Hepatocyte (in vitro differentiated cells): ENCODE measurements at regions not wholly inside any gene's neighbourhood (a gene's known extent, or its start where the extent isn't known, plus 50 kb on each side); places are given as distances from the start of the nearest gene placed in this dataset.
"Not testable (repeated sequence)": the region's sequence is repeated elsewhere in the genome, so short reads cannot be mapped to it uniquely, and the experiment has no call there.

ENCODE experiments used
- DNase-seq: peaks from one replicate; pipeline ENCODE4 v3.0.0-alpha.2; 2016; ENCODE audit warnings: low spot score
- H2AFZ ChIP-seq: fragments of 200-600 bp; sonication (generic); 2 replicates; pipeline ENCODE4 v1.6.0; 2016; ENCODE audit warnings: antibody characterized with exemption, mild to moderate bottlenecking
- H3K27ac ChIP-seq: fragments of 200-600 bp; sonication (generic); 2 replicates; pipeline ENCODE4 v1.5.1; 2016; ENCODE audit warnings: mild to moderate bottlenecking
- H3K27me3 ChIP-seq: fragments of 200-600 bp; sonication (generic); 2 replicates; pipeline ENCODE4 v1.6.1; 2016
- H3K36me3 ChIP-seq: fragments of 200-600 bp; sonication (generic); replicated peaks from 2 replicates; pipeline ENCODE4 v1.5.1; 2016; ENCODE audit warnings: low read depth; ENCODE audit not compliant: insufficient read depth
- H3K4me1 ChIP-seq: fragments of 200-600 bp; sonication (generic); 2 replicates; pipeline ENCODE4 v1.5.1; 2016; ENCODE audit warnings: mild to moderate bottlenecking, moderate library complexity; ENCODE audit not compliant: insufficient read depth
- H3K4me2 ChIP-seq: fragments of 200-600 bp; sonication (generic); 2 replicates; pipeline ENCODE4 v1.6.0; 2016
- H3K4me3 ChIP-seq: fragments of 200-600 bp; sonication (generic); 2 replicates; pipeline ENCODE4 v1.5.1; 2016; ENCODE audit warnings: mild to moderate bottlenecking
- H3K79me2 ChIP-seq: fragments of 200-600 bp; sonication (generic); 2 replicates; pipeline ENCODE4 v1.6.0; 2017; ENCODE audit warnings: mild to moderate bottlenecking
- H3K9me2 ChIP-seq: fragments of 200-600 bp; sonication (generic); replicated peaks from 2 replicates; pipeline ENCODE4 v1.6.0; 2017; ENCODE audit warnings: mild to moderate bottlenecking; ENCODE audit not compliant: insufficient read depth
- H3K9me3 ChIP-seq: fragments of 200-600 bp; sonication (generic); 2 replicates; pipeline ENCODE4 v1.5.1; 2016; ENCODE audit warnings: low read depth, mild to moderate bottlenecking
- H4K20me1 ChIP-seq: fragments of 200-600 bp; sonication (generic); 2 replicates; pipeline ENCODE4 v1.6.0; 2016; ENCODE audit warnings: mild to moderate bottlenecking; ENCODE audit not compliant: insufficient read depth, poor library complexity, severe bottlenecking
- EZH2 ChIP-seq: fragments of 200-600 bp; sonication (generic); IDR thresholded peaks from 2 replicates; pipeline ENCODE4 v1.6.1; 2016; ENCODE audit warnings: antibody characterized with exemption, mild to moderate bottlenecking, borderline replicate concordance
- EZH2phosphoT487 ChIP-seq: fragments of 200-600 bp; sonication (generic); IDR thresholded peaks from one replicate; pipeline ENCODE4 v1.6.1; 2018; ENCODE audit warnings: antibody characterized with exemption, mild to moderate bottlenecking, low read depth, moderate library complexity; ENCODE audit not compliant: unreplicated experiment, severe bottlenecking
- WGBS: methylation state at CpG from one replicate; pipeline ENCODE4 v1.1.6; 2016; ENCODE audit warnings: low lambda C conversion rate; ENCODE audit errors: missing lambda C conversion rate; 5-methylcytosine and 5-hydroxymethylcytosine counted together
- TF ChIP-seq, protein P1 (sequence below): fragments of 200-600 bp; sonication (generic); IDR thresholded peaks from 2 replicates; pipeline ENCODE4 v1.5.1; 2016; ENCODE audit warnings: antibody characterized with exemption, mild to moderate bottlenecking; ENCODE audit not compliant: poor library complexity

DNA sequence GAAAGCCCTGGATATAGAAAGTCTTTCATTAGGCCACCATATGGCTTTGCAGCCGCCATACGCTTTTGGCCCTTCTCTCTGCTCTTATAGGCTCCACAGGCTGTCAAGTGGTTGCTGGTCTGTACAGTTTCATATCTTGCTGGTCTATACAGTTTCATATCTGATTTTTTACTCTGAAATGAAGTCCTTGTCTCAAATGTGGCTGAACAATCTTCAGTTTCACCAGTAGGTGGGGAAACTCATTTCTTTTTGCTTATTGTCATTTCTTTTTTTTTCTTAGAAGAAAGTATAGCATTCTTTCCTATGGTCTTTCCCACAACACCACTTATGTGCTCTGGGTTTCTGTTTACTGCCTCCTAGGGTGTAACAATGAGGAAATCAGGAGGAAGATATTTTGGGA, 771.4 kb upstream of the MMS22L start:
- Histone ChIP-seq H3K4me3 (no peak overlapping the region), H3K4me1 (no peaks in the 10 kb centered on the region), H3K27me3 (no peaks in the 10 kb centered on the region), H3K36me3 (no peaks in the 10 kb centered on the region), H3K27ac (no peak overlapping the region), H3K9me3 (no peaks in the 10 kb centered on the region), H3K79me2 (no peaks in the 10 kb centered on the region), H2AFZ (no peak overlapping the region), H4K20me1 (no peaks in the 10 kb centered on the region), H3K4me2 (no peak overlapping the region), H3K9me2 (no peaks in the 10 kb centered on the region)
- peak; percentile 18 for DNase-seq
- TF ChIP-seq, protein P1, sequence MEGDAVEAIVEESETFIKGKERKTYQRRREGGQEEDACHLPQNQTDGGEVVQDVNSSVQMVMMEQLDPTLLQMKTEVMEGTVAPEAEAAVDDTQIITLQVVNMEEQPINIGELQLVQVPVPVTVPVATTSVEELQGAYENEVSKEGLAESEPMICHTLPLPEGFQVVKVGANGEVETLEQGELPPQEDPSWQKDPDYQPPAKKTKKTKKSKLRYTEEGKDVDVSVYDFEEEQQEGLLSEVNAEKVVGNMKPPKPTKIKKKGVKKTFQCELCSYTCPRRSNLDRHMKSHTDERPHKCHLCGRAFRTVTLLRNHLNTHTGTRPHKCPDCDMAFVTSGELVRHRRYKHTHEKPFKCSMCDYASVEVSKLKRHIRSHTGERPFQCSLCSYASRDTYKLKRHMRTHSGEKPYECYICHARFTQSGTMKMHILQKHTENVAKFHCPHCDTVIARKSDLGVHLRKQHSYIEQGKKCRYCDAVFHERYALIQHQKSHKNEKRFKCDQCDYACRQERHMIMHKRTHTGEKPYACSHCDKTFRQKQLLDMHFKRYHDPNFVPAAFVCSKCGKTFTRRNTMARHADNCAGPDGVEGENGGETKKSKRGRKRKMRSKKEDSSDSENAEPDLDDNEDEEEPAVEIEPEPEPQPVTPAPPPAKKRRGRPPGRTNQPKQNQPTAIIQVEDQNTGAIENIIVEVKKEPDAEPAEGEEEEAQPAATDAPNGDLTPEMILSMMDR = peak; percentile 51
- no peak for TF ChIP-seq EZH2
- WGBS = 62% methylated on average over 2 of the region's 2 CpGs

DNA sequence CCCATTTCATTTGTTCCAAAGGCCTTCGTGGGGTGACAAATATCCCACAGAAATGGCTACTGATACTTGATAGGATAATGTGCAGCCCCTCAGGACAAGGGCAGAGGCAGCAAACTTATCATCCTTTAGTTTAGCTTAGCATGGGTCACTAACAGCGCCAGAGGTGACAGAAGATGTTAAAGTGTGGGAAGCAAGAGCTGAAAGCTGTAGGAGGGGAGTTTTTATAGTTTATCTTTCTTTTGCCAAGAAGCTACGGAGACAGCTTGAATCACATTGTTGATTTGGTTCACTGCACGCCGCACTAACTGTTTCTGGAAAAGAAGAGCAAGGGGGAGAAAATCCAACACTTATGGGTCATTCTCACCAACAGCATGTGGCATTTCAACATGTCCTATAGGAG, 773.9 kb upstream of the MMS22L start:
- no peak for TF ChIP-seq EZH2
- Histone ChIP-seq H3K4me1 (no peaks in the 10 kb centered on the region), H3K4me3 (no peak overlapping the region), H3K9me2 (no peaks in the 10 kb centered on the region), H3K79me2 (no peaks in the 10 kb centered on the region), H3K27ac (no peak overlapping the region), H4K20me1 (no peaks in the 10 kb centered on the region), H3K4me2 (no peak overlapping the region), H3K36me3 (no peaks in the 10 kb centered on the region), H2AFZ (no peak overlapping the region), H3K9me3 (no peaks in the 10 kb centered on the region), H3K27me3 (no peaks in the 10 kb centered on the region)
- 62% methylated on average over 5 of the region's 5 CpGs for whole genome bisulfite sequencing
- DNase-seq = no peak

DNA sequence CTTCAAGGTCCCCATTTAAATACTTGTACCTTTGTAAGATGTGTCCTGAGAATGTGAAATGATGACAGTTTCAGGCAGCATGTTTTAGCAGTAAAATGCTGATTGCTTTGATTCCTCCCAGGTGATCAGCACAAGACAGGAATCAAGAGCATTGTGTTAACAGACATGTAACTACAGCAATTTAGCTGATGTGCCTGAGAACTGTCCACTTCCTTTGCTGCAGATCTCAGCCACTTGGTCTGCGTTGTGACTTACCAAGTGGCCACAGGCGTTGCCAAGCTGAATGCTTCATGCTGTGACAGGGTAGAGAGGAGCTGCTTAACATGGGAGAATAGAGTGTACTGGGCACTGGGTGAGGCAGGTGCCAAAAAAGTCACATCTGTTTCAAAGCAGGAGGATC, 767.0 kb upstream of the POU3F2 start:
- Histone ChIP-seq H3K27ac (no peak overlapping the region), H4K20me1 (no peaks in the 10 kb centered on the region), H3K9me2 (no peaks in the 10 kb centered on the region), H3K4me2 (no peak overlapping the region), H2AFZ (no peak overlapping the region), H3K9me3 (no peaks in the 10 kb centered on the region), H3K27me3 (no peaks in the 10 kb centered on the region), H3K4me1 (no peaks in the 10 kb centered on the region), H3K36me3 (no peaks in the 10 kb centered on the region), H3K4me3 (no peak overlapping the region), H3K79me2 (no peaks in the 10 kb centered on the region)
- 71% methylated on average over 2 of the region's 2 CpGs for WGBS
- TF ChIP-seq, protein P1 = no peak
- TF ChIP-seq EZH2phosphoT487 = no peak
- TF ChIP-seq EZH2 = no peak
- DNase-seq = no peak

DNA sequence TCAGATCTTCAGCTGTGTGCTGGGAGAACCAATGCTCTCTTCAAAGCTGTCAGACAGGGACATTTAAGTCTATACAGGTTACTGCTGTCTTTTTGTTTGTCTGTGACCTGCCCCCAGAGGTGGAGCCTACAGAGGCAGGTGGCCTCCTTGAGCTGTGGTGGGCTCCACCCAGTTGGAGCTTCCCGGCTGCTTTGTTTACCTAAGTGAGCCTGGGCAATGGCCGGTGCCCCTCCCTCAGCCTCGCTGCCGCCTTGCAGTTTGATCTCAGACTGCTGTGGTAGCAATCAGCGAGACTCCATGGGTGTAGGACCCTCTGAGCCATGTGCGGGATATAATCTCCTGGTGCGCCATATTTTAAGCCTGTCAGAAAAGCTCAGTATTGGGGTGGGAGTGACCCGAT, 745.8 kb upstream of the POU3F2 start:
- H3K79me2 ChIP-seq, H3K36me3 ChIP-seq, H3K4me3 ChIP-seq, H4K20me1 ChIP-seq, H3K4me2 ChIP-seq, DNase-seq, H3K27me3 ChIP-seq, H3K27ac ChIP-seq, H3K9me2 ChIP-seq, H2AFZ ChIP-seq, H3K9me3 ChIP-seq, H3K4me1 ChIP-seq: not testable (repeated sequence)
- WGBS = 91% methylated on average over 8 of the region's 8 CpGs

DNA sequence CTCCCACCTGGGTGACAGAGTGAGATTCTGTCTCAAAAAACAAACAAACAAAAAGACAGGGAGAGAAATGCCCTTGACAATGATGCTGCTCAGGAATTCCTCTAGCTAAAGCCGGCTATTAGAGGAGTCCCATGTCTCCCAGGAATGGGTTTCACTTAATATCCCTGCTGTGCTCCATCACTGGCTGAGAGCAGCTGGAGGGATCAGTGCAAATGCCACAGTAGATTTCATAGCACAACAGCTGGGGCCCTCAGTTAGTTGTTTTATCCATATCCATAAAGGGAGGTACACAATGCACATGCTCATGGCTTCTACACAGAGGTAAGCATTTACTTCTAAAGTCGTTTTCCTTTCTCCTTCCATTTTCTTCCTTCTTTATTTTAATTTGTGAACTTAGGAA, 742.0 kb upstream of the POU3F2 start:
- no peak for TF ChIP-seq EZH2
- TF ChIP-seq, protein P1 = no peak
- TF ChIP-seq EZH2phosphoT487 = no peak
- Histone ChIP-seq H4K20me1 (no peaks in the 10 kb centered on the region), H2AFZ (no peak overlapping the region), H3K4me2 (no peak overlapping the region), H3K4me3 (no peak overlapping the region), H3K9me2 (no peaks in the 10 kb centered on the region), H3K36me3 (no peaks in the 10 kb centered on the region), H3K27ac (no peak overlapping the region), H3K27me3 (no peaks in the 10 kb centered on the region), H3K79me2 (no peaks in the 10 kb centered on the region), H3K4me1 (no peaks in the 10 kb centered on the region), H3K9me3 (no peaks in the 10 kb centered on the region)
- WGBS = 73% methylated on average over 2 of the region's 2 CpGs
- no peak for DNase-seq
